Epithelial cell of proximal tubule (primary cell): ENCODE measurements at regions not wholly inside any gene's neighbourhood (a gene's known extent, or its start where the extent isn't known, plus 50 kb on each side); places are given as distances from the start of the nearest gene placed in this dataset.
A peak's percentile ranks its signal among the peaks of the same experiment; 100 is the strongest.

ENCODE experiments used
- DNase-seq: peaks from one replicate; pipeline ENCODE4 v3.0.0-alpha.2; 2011; ENCODE audit warnings: low read depth
- H3K4me3 ChIP-seq: 2 replicates; pipeline ENCODE4 v1.5.1; 2011; ENCODE audit warnings: low read depth, mild to moderate bottlenecking, low read length
- TF ChIP-seq, protein P1 (sequence below): conservative IDR thresholded peaks from 2 replicates; pipeline ENCODE4 v1.5.1; 2012; ENCODE audit warnings: low read depth, mild to moderate bottlenecking, low read length

- no peak for DNase-seq
- H3K4me3 ChIP-seq = no peak overlapping the region
- TF ChIP-seq, protein P1, sequence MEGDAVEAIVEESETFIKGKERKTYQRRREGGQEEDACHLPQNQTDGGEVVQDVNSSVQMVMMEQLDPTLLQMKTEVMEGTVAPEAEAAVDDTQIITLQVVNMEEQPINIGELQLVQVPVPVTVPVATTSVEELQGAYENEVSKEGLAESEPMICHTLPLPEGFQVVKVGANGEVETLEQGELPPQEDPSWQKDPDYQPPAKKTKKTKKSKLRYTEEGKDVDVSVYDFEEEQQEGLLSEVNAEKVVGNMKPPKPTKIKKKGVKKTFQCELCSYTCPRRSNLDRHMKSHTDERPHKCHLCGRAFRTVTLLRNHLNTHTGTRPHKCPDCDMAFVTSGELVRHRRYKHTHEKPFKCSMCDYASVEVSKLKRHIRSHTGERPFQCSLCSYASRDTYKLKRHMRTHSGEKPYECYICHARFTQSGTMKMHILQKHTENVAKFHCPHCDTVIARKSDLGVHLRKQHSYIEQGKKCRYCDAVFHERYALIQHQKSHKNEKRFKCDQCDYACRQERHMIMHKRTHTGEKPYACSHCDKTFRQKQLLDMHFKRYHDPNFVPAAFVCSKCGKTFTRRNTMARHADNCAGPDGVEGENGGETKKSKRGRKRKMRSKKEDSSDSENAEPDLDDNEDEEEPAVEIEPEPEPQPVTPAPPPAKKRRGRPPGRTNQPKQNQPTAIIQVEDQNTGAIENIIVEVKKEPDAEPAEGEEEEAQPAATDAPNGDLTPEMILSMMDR = no peak
Observed at GRCh38 chr12:74791365-74791764, 253.7 kb downstream of the ATXN7L3B start.

DNA sequence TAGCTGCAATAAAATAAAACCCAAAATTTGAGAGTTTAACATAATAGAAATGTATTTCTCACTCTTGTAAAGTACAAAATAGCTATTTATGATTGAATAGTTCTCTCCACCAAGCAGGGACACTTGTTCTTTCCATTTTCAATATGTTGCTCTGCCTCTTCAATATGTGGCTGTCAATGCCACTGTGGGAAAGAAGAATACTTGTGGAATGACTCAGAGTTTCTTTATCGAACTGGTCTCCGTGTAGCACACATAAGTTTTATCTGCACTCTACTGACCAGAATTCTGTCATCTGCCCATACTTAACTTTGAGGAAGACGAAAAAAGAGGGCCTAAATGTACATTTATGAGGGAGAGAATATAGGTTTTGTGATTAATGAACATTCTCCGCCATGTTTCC lies 256.9 kb downstream of the ATXN7L3B start:
- DNase-seq = no peak
- H3K4me3 ChIP-seq = no peak overlapping the region
- TF ChIP-seq, protein P1 = no peak

DNA sequence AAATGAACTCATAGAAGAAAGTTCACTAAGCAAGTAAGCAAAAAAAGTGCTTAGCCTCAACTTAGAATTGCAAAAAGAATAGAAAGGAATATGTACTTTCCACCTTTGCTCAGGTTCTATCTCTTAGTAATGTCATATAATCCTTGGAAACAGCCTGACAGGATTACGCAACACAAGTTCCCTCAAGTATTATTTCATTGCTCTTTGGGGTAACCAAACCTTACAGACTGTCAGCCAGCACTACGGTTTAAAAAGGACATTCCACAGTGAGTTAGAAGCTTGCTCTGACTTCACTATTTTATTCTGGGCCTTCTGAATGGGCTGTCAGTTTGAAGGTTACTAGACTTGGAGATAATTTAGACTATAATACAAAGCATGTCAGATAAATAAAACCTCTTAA lies 264.0 kb downstream of the ATXN7L3B start:
- peak; percentile 6 for DNase-seq

DNA sequence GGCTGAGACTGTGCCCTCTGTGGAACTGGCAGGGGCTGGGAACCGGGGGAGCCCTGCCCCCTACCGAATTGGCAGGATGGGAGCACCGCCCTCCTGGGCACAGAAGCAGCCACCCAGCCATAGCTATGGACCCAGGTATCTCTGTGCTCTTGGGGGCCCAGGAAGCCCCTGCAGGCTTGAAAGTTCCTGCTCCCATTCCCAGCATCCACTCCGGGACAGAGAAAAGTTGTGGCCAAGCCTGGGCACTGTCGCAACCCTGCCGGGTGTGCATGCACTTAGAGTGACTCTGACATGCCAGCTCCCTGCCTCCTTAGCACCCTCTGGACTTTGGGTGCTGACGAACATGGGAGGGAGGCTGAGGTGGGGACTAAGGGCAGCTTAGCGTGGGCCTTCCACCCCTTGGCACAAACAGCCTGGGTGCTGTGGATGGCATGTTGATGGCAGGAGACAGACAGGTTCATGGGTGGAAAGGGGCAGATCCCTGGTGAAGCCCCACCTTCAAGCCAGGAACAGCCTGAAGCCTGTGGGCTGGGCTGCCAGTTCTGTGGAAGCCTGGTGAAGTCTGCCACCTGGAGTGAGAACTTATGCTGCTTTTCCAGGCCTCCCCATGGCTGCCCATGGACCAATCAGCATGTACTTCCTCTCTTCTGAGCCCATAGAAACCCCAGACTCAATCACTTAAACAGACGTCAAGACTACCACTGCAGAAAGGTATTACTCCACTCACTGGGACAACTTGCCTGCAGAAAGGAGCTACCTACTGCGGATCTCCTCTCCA lies 279.0 kb downstream of the ATXN7L3B start:
- H3K4me3 ChIP-seq = no peak overlapping the region
- DNase-seq = no peak
- TF ChIP-seq, protein P1 = no peak

More for the DNA sequence above, 264.0 kb downstream of the ATXN7L3B start:
- H3K4me3 ChIP-seq = no peak overlapping the region
- TF ChIP-seq, protein P1 = no peak

DNA sequence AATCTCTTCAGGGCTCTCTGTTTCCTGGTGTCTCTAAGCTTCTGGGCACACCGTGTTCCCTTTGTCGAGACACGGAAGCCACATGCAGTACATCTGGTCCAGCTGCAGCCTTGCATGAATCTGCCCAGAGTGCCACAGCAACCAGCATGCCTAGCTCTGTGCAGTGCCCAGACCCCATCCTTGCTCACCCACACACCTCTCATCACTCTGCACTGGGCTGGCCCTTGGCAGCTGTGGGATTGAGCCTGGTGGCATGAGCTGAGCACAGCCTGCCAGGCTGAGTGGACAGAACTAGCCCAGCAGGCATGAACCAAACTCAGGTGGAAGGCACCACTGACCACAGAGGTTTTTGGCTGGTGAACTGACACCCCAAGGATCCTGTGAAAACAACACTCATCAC lies 279.9 kb downstream of the ATXN7L3B start:
- DNase-seq = no peak
- H3K4me3 ChIP-seq = no peak overlapping the region
- TF ChIP-seq, protein P1 = no peak

- TF ChIP-seq, protein P1 = no peak
- DNase-seq = no peak
- no peak overlapping the region for H3K4me3 ChIP-seq
Observed at GRCh38 chr12:74818412-74818811, 280.8 kb downstream of the ATXN7L3B start.

DNA sequence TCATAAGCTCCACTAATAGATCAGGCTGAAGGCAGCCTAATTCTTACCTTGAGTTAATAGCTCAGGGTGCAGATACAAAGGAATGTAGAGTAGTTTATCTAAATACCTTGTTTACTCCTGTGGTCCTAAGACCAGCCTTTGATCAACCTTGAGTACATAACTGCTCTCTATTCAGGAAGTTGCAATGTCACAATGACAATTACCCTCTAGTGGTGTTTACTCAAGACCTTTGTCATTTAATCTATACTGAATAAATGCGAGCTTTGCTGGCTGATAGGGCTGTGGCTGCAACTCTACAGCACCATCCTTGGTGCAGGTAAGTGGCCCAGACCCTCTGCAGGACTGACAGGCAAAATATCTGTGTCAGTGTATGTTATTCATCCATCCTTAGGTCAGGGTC lies 282.7 kb downstream of the ATXN7L3B start:
- TF ChIP-seq, protein P1 = no peak
- no peak for DNase-seq
- no peak overlapping the region for H3K4me3 ChIP-seq
